Liver (tissue), 3 donors: ENCODE measurements at regions not wholly inside any gene's neighbourhood (a gene's known extent, or its start where the extent isn't known, plus 50 kb on each side); places are given as distances from the start of the nearest gene placed in this dataset.

Experiments
- ATF3 ChIP-seq: IDR thresholded peaks from 2 replicates; pipeline ENCODE4 v1.6.1; 2016; ENCODE audit warnings: antibody characterized with exemption
- CTCF ChIP-seq: fragments of 150-350 bp; IDR thresholded peaks from 2 replicates; pipeline ENCODE4 v1.5.1; 2017; ENCODE audit warnings: improper control_type of control experiment, low read depth, low read length; ENCODE audit not compliant: missing input control
- EGR1 ChIP-seq, 2 donors: IDR thresholded peaks; 2 replicates each; pipeline ENCODE4 v1.6.1; 2016 to 2018; ENCODE audit warnings: antibody characterized with exemption in 2 of 2, low read depth in 2 of 2
- FOXA1 ChIP-seq: IDR thresholded peaks from 2 replicates; pipeline ENCODE4 v1.6.1; 2016; ENCODE audit warnings: antibody characterized with exemption
- GABPA ChIP-seq, 2 donors: IDR thresholded peaks in 1 of 2; conservative IDR thresholded peaks in 1 of 2; 2 replicates each; pipeline ENCODE4 v1.6.1; 2016; ENCODE audit warnings: antibody characterized with exemption in 2 of 2, mild to moderate bottlenecking in 1 of 2, moderate library complexity in 1 of 2
- HNF4G ChIP-seq: IDR thresholded peaks from 2 replicates; pipeline ENCODE4 v1.6.1; 2016; ENCODE audit warnings: antibody characterized with exemption
- JUND ChIP-seq, 2 donors: IDR thresholded peaks; 2 replicates each; pipeline ENCODE4 v1.6.1; 2016; ENCODE audit warnings: antibody characterized with exemption in 2 of 2
- RAD21 ChIP-seq, 2 donors: IDR thresholded peaks; 2 replicates each; pipeline ENCODE4 v1.6.1; 2016; ENCODE audit warnings: antibody characterized with exemption in 2 of 2, mild to moderate bottlenecking in 2 of 2
- RXRA ChIP-seq, 2 donors: IDR thresholded peaks; 2 replicates each; pipeline ENCODE4 v1.6.1; 2017 to 2018; ENCODE audit warnings: antibody characterized with exemption in 2 of 2, mild to moderate bottlenecking in 1 of 2
- SP1 ChIP-seq: IDR thresholded peaks from 2 replicates; pipeline ENCODE4 v1.6.1; 2018; ENCODE audit warnings: antibody characterized with exemption, mild to moderate bottlenecking
- TAF1 ChIP-seq: conservative IDR thresholded peaks from 2 replicates; pipeline ENCODE4 v1.6.1; 2016; ENCODE audit warnings: antibody characterized with exemption, mild to moderate bottlenecking
- YY1 ChIP-seq: IDR thresholded peaks from 2 replicates; pipeline ENCODE4 v1.6.1; 2016; ENCODE audit warnings: antibody characterized with exemption, mild to moderate bottlenecking
- TF ChIP-seq, protein P1 (sequence below): IDR thresholded peaks from 2 replicates; pipeline ENCODE4 v1.6.1; 2016; ENCODE audit warnings: antibody characterized with exemption
- TF ChIP-seq, protein P2 (sequence below): IDR thresholded peaks from 2 replicates; pipeline ENCODE4 v1.6.1; 2016; ENCODE audit warnings: antibody characterized with exemption, mild to moderate bottlenecking
- donor health status: healthy.
- donor health status: healthy.

DNA sequence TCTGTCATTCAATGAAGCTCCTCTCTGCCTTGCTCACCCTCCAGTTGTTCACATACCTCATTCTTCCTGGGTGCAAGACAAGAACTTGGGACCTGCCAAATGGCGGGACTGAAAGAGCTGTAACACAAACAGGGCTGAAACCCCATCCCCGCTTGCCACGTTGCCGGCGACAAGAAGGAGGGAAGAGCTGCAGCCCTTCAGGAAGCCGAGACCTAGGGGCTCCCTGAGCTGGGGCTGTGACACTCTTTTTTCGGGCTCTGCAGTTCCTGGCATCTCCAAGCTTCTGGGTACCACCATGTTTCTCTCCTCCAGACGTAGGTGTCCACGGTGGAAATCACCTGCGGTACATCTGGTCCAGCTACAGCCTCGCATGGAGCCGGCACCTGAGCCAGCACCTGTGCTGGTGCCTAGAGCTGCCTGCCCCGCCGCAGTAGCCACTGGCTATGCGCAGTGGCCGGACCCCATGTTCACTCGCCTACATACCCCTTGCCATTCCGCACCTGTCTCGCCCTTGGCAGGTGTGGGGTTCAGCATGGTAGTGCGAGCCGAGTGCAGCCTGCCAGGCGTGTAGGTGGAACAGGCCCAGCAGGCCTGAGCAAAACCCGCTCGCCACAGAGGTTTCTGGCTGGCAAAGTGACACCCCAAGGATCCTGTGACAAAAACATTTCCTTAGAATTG is 367.0 kb upstream of the NEGR1 start:
- TF ChIP-seq CTCF (no peak), RAD21 (IDR thresholded peaks at IDR 0.05) (no peak), JUND (IDR thresholded peaks at IDR 0.05) (no peak), FOXA1 (no peak), ATF3 (no peak), RXRA (IDR thresholded peaks at IDR 0.05) (no peak), SP1 (no peak), GABPA (IDR thresholded peaks at IDR 0.05 in 1 of 2, conservative IDR thresholded peaks at IDR 0.05 in 1 of 2) (no peak), YY1 (no peak), EGR1 (IDR thresholded peaks at IDR 0.05; ENCODE audit: low read depth in 2 of 2) (no peak), TAF1 (no peak), HNF4G (no peak)
- TF ChIP-seq, protein P1, sequence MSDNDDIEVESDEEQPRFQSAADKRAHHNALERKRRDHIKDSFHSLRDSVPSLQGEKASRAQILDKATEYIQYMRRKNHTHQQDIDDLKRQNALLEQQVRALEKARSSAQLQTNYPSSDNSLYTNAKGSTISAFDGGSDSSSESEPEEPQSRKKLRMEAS, result no peak
- TF ChIP-seq, protein P2, sequence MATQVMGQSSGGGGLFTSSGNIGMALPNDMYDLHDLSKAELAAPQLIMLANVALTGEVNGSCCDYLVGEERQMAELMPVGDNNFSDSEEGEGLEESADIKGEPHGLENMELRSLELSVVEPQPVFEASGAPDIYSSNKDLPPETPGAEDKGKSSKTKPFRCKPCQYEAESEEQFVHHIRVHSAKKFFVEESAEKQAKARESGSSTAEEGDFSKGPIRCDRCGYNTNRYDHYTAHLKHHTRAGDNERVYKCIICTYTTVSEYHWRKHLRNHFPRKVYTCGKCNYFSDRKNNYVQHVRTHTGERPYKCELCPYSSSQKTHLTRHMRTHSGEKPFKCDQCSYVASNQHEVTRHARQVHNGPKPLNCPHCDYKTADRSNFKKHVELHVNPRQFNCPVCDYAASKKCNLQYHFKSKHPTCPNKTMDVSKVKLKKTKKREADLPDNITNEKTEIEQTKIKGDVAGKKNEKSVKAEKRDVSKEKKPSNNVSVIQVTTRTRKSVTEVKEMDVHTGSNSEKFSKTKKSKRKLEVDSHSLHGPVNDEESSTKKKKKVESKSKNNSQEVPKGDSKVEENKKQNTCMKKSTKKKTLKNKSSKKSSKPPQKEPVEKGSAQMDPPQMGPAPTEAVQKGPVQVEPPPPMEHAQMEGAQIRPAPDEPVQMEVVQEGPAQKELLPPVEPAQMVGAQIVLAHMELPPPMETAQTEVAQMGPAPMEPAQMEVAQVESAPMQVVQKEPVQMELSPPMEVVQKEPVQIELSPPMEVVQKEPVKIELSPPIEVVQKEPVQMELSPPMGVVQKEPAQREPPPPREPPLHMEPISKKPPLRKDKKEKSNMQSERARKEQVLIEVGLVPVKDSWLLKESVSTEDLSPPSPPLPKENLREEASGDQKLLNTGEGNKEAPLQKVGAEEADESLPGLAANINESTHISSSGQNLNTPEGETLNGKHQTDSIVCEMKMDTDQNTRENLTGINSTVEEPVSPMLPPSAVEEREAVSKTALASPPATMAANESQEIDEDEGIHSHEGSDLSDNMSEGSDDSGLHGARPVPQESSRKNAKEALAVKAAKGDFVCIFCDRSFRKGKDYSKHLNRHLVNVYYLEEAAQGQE, result no peak
